ENCODE measurements at regions not wholly inside any gene's neighbourhood (a gene's known extent, or its start where the extent isn't known, plus 50 kb on each side); places are given as distances from the start of the nearest gene placed in this dataset.

GRCh38 chr21:27152996-27153395 lies 186.1 kb upstream of the ADAMTS5 start:
- H3K79me2 ChIP-seq (ENCODE audit: control insufficient read depth, insufficient read depth, low read length) = no peaks in the 10 kb centered on the region
- intact Hi-C loops (cut with micrococcal nuclease) (no loop called here), dilution Hi-C loops (cut with MboI; ENCODE audit: extremely low pct_ligation_motif_present, low sequenced_read_pairs) (no loop called here)
- no peaks in the 10 kb centered on the region for H3K9me3 ChIP-seq (replicated peaks; ENCODE audit: control insufficient read depth, insufficient read depth, low read length)
- no peaks in the 10 kb centered on the region for H3K27me3 ChIP-seq (ENCODE audit: control insufficient read depth in 2 of 2, insufficient read depth in 2 of 2, low read length in 2 of 2)
- H3K4me3 ChIP-seq (replicated peaks in 1 of 3; ENCODE audit: insufficient read depth in 1 of 3, low read depth in 1 of 3, low read length in 3 of 3) = no peak overlapping the region
- no peaks in the 10 kb centered on the region for H3K4me1 ChIP-seq (ENCODE audit: control insufficient read depth, extremely low read depth, insufficient read depth, low read length)
- H3K9me1 ChIP-seq (replicated peaks; ENCODE audit: control insufficient read depth, extremely low read depth, insufficient read depth, low read length) = no peaks in the 10 kb centered on the region
- H3K4me2 ChIP-seq (ENCODE audit: insufficient read depth, low read length) = no peak overlapping the region
- no peak overlapping the region for H3K9ac ChIP-seq (replicated peaks; ENCODE audit: extremely low read depth, insufficient read depth, low read length)
- DNase-seq (ENCODE audit: low read depth, low spot score) = no peak
- FAIRE-seq = no peak
- no peaks in the 10 kb centered on the region for H4K20me1 ChIP-seq (replicated peaks; ENCODE audit: control insufficient read depth, extremely low read depth, insufficient read depth, low read length)
- no peaks in the 10 kb centered on the region for H3K36me3 ChIP-seq (ENCODE audit: control insufficient read depth in 2 of 2, extremely low read depth in 1 of 2, insufficient read depth in 2 of 2, low read length in 2 of 2)
- H2AFZ ChIP-seq (ENCODE audit: low read depth, low read length) = no peak overlapping the region
- ChIA-PET CTCF (no interaction called here), POLR2A (no interaction called here)
- TF ChIP-seq, protein P1, sequence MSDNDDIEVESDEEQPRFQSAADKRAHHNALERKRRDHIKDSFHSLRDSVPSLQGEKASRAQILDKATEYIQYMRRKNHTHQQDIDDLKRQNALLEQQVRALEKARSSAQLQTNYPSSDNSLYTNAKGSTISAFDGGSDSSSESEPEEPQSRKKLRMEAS (IDR thresholded peaks at IDR 0.05; ENCODE audit: insufficient read depth, insufficient read length) = no peak
- TF ChIP-seq JUN (IDR thresholded peaks at IDR 0.05; ENCODE audit: borderline replicate concordance, insufficient read depth, insufficient read length, low read depth) = no peak
- TF ChIP-seq CTCF (IDR thresholded peaks at IDR 0.05; ENCODE audit: extremely low read depth in 1 of 2, insufficient read depth in 1 of 2, low read depth in 1 of 2, low read length in 2 of 2) = no peak
- no peak for TF ChIP-seq MYC (IDR thresholded peaks at IDR 0.05; ENCODE audit: low read depth, low read length)
- TF ChIP-seq GATA2 (IDR thresholded peaks at IDR 0.05; ENCODE audit: insufficient read depth, insufficient read length, low read depth, low read length) = no peak
- no peak overlapping the region for H3K27ac ChIP-seq (ENCODE audit: insufficient read depth, low read depth, low read length)
- BruUV-seq (replicated peaks) = no TSS peak

DNA sequence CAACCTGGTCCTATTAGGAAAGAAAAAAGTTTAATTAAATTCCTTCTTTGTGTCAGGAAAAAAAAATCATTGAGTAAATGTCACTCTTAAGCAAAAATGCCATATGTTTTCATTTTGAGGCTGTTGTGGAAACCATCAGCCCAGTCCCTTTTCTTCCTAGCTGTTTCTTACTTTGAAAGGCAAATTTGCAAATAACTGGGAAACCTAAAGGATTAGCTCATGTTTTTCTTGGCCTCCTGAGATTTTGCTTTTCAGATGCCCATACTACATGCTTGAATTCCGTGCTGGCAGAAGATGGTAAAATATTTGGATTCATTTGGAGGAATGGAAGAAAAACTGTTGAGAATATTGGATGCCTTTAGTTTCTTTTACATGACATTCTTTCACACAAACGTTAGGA lies 182.1 kb upstream of the ADAMTS5 start:
- intact Hi-C loops (cut with micrococcal nuclease) = no loop called here
- Histone ChIP-seq H3K4me2 (ENCODE audit: insufficient read depth, low read length) (no peak overlapping the region), H3K9ac (replicated peaks; ENCODE audit: extremely low read depth, insufficient read depth, low read length) (no peak overlapping the region), H3K27ac (ENCODE audit: insufficient read depth, low read depth, low read length) (no peak overlapping the region), H3K4me3 (replicated peaks in 1 of 3; ENCODE audit: insufficient read depth in 1 of 3, low read depth in 1 of 3, low read length in 3 of 3) (no peak overlapping the region), H4K20me1 (replicated peaks; ENCODE audit: control insufficient read depth, extremely low read depth, insufficient read depth, low read length) (no peaks in the 10 kb centered on the region), H2AFZ (ENCODE audit: low read depth, low read length) (no peak overlapping the region), H3K27me3 (ENCODE audit: control insufficient read depth in 2 of 2, insufficient read depth in 2 of 2, low read length in 2 of 2) (no peaks in the 10 kb centered on the region), H3K79me2 (ENCODE audit: control insufficient read depth, insufficient read depth, low read length) (no peaks in the 10 kb centered on the region), H3K9me3 (replicated peaks; ENCODE audit: control insufficient read depth, insufficient read depth, low read length) (no peaks in the 10 kb centered on the region), H3K9me1 (replicated peaks; ENCODE audit: control insufficient read depth, extremely low read depth, insufficient read depth, low read length) (no peaks in the 10 kb centered on the region), H3K36me3 (ENCODE audit: control insufficient read depth in 2 of 2, extremely low read depth in 1 of 2, insufficient read depth in 2 of 2, low read length in 2 of 2) (no peaks in the 10 kb centered on the region), H3K4me1 (ENCODE audit: control insufficient read depth, extremely low read depth, insufficient read depth, low read length) (no peaks in the 10 kb centered on the region)
- no peak for DNase-seq (ENCODE audit: low read depth, low spot score)
- no TSS peak for BruUV-seq (replicated peaks)
- CTCF ChIA-PET = no interaction called here
- dilution Hi-C loops (cut with MboI; ENCODE audit: extremely low pct_ligation_motif_present, low sequenced_read_pairs) = no loop called here
- TF ChIP-seq FOS (IDR thresholded peaks at IDR 0.05; ENCODE audit: borderline replicate concordance, insufficient read depth, low read length) (no peak), MYC (IDR thresholded peaks at IDR 0.05; ENCODE audit: low read depth, low read length) (no peak), GATA2 (IDR thresholded peaks at IDR 0.05; ENCODE audit: insufficient read depth, insufficient read length, low read depth, low read length) (no peak), POLR2A (IDR thresholded peaks at IDR 0.05; ENCODE audit: low read depth, low read length) (no peak), CTCF (IDR thresholded peaks at IDR 0.05; ENCODE audit: extremely low read depth in 1 of 2, insufficient read depth in 1 of 2, low read depth in 1 of 2, low read length in 2 of 2) (no peak), EZH2 (IDR thresholded peaks at IDR 0.05; ENCODE audit: borderline replicate concordance, low read depth, low read length, severe bottlenecking) (no peak), POLR2AphosphoS5 (IDR thresholded peaks at IDR 0.05; ENCODE audit: insufficient read depth, low read depth, low read length) (no peak), JUN (IDR thresholded peaks at IDR 0.05; ENCODE audit: borderline replicate concordance, insufficient read depth, insufficient read length, low read depth) (no peak)
- TF ChIP-seq, protein P1 (IDR thresholded peaks at IDR 0.05; ENCODE audit: insufficient read depth, insufficient read length) = no peak
- POLR2A ChIA-PET = no interaction called here
- no peak for FAIRE-seq
